Breast epithelium (tissue), 4 donors: ENCODE measurements at regions not wholly inside any gene's neighbourhood (a gene's known extent, or its start where the extent isn't known, plus 50 kb on each side); places are given as distances from the start of the nearest gene placed in this dataset.

Experiments used
- DNase-seq, 2 donors: peaks; one replicate each; pipeline ENCODE4 v3.0.0-alpha.2; 2019; ENCODE audit warnings: low spot score in 2 of 2
- H3K27ac ChIP-seq, 2 donors: fragments of 200-600 bp; sonication (generic) in 1 of 2; one replicate each; pipeline ENCODE4 v1.5.1; 2016 to 2019; ENCODE audit warnings: mild to moderate bottlenecking in 1 of 2
- H3K27me3 ChIP-seq, 2 donors: fragments of 200-600 bp; sonication (generic) in 1 of 2; one replicate each; pipeline versions ENCODE4 v1.5.1 to v1.6.0; 2017 to 2019; ENCODE audit warnings: control low read depth in 1 of 2, mild to moderate bottlenecking in 1 of 2
- H3K36me3 ChIP-seq: fragments of 200-600 bp; one replicate; pipeline ENCODE4 v1.5.1; 2019
- H3K4me1 ChIP-seq, 2 donors: fragments of 200-600 bp; sonication (generic); one replicate each; pipeline ENCODE4 v1.5.1; 2016 to 2019; ENCODE audit warnings: control low read depth in 1 of 2
- H3K4me3 ChIP-seq, 3 donors: fragments of 200-600 bp; sonication (generic); 1 replicate in 2 of 3; 2 replicates in 1 of 3; pipeline ENCODE4 v1.5.1; 2016 to 2019; ENCODE audit warnings: mild to moderate bottlenecking in 3 of 3, moderate library complexity in 2 of 3
- H3K9me3 ChIP-seq, 2 donors: fragments of 200-600 bp; sonication (generic) in 1 of 2; one replicate each; pipeline ENCODE4 v1.5.1; 2016 to 2019; ENCODE audit warnings: control low read depth in 1 of 2
- CTCF ChIP-seq, 3 donors: fragments of 450-650 bp; IDR thresholded peaks; one replicate each; pipeline ENCODE4 v1.5.1; 2016 to 2017; ENCODE audit warnings: antibody characterized with exemption in 3 of 3, mild to moderate bottlenecking in 3 of 3, moderate library complexity in 3 of 3
- POLR2A ChIP-seq: fragments of 450-650 bp; IDR thresholded peaks from one replicate; pipeline ENCODE4 v1.6.1; 2016; ENCODE audit warnings: antibody characterized with exemption, mild to moderate bottlenecking, moderate library complexity
- POLR2AphosphoS5 ChIP-seq, 3 donors: sonication (generic); formaldehyde crosslinking; IDR thresholded peaks; one replicate each; pipeline ENCODE4 v1.6.1; 2017; ENCODE audit warnings: antibody characterized with exemption in 3 of 3
- intact Hi-C: fragments of 100-400 bp; cut with DNase I; formaldehyde crosslinking; loops from one replicate; pipeline ENCODE4 v1.15.1; 2023; ENCODE audit warnings: low total_unique reads

DNA sequence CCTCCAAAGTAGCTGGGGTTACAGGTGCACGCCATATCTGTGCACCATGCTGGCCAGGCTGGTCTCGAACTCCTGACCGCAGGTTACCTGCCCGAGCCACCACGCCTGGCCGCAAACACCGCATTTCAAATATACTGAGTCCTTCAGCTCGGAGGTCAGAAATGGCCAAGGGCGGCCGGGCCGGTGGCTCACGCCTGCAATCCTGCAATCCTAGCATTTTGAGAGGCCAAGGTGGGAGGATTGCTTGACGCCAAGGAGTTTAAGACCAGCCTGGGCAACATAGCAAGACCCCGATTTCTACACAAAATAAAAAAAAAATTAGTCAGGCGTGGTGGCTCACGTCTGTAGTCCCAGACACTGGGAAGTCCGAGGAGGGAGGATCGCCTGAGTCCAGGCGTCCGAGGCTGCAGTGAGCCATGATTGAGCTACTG is 71.9 kb upstream of the PPP2R3B start:
- intact Hi-C loops = no loop called here
- Histone ChIP-seq H3K27ac (no peak overlapping the region), H3K9me3 (peaks cover 0 to 6% of the 10 kb centered on the region in 2 donors), H3K4me1 (no peaks in the 10 kb centered on the region), H3K36me3 (no peaks in the 10 kb centered on the region), H3K4me3 (no peak overlapping the region), H3K27me3 (peaks cover 0 to 9% of the 10 kb centered on the region in 2 donors)
- no peak for DNase-seq
- no peak for TF ChIP-seq POLR2A
- TF ChIP-seq POLR2AphosphoS5 (IDR thresholded peaks at IDR 0.05) = no peak
- TF ChIP-seq CTCF (IDR thresholded peaks at IDR 0.05) = no peak

GRCh38 chrX:459611-460010 is 72.9 kb upstream of the PPP2R3B start:
- Histone ChIP-seq H3K9me3 (peaks cover 0 to 2% of the 10 kb centered on the region in 2 donors), H3K4me1 (no peaks in the 10 kb centered on the region), H3K27me3 (peaks cover 0 to 9% of the 10 kb centered on the region in 2 donors), H3K4me3 (no peak overlapping the region), H3K36me3 (no peaks in the 10 kb centered on the region), H3K27ac (no peak overlapping the region)
- TF ChIP-seq POLR2A = no peak
- TF ChIP-seq CTCF (IDR thresholded peaks at IDR 0.05) = no peak
- TF ChIP-seq POLR2AphosphoS5 (IDR thresholded peaks at IDR 0.05) = no peak
- DNase-seq = no peak
- intact Hi-C loops = no loop called here

- H3K4me3 ChIP-seq = no peak overlapping the region
- intact Hi-C loops = no loop called here
- DNase-seq = no peak
- H3K27ac ChIP-seq = no peak overlapping the region
- H3K27me3 ChIP-seq = peaks cover 0 to 9% of the 10 kb centered on the region in 2 donors
- TF ChIP-seq POLR2A (no peak), POLR2AphosphoS5 (IDR thresholded peaks at IDR 0.05) (no peak), CTCF (IDR thresholded peaks at IDR 0.05) (no peak)
- no peaks in the 10 kb centered on the region for H3K4me1 ChIP-seq
- no peaks in the 10 kb centered on the region for H3K9me3 ChIP-seq
- H3K36me3 ChIP-seq = no peaks in the 10 kb centered on the region
These were observed 73.4 kb upstream of the PPP2R3B start for GRCh38 chrX:460116-460515.

GRCh38 chrX:460823-461640 is 74.3 kb upstream of the PPP2R3B start:
- Histone ChIP-seq H3K36me3 (no peaks in the 10 kb centered on the region), H3K9me3 (no peaks in the 10 kb centered on the region), H3K27me3 (peaks cover 0 to 9% of the 10 kb centered on the region in 2 donors), H3K4me1 (no peaks in the 10 kb centered on the region), H3K27ac (no peak overlapping the region), H3K4me3 (no peak overlapping the region)
- no peak for TF ChIP-seq POLR2AphosphoS5 (IDR thresholded peaks at IDR 0.05)
- intact Hi-C loops = no loop called here
- no peak for DNase-seq

GRCh38 chrX:462853-463252 is 76.1 kb upstream of the PPP2R3B start:
- no peaks in the 10 kb centered on the region for H3K9me3 ChIP-seq
- no peaks in the 10 kb centered on the region for H3K4me1 ChIP-seq
- TF ChIP-seq POLR2AphosphoS5 (IDR thresholded peaks at IDR 0.05) (no peak), CTCF (IDR thresholded peaks at IDR 0.05) (no peak), POLR2A (no peak)
- no peak overlapping the region for H3K27ac ChIP-seq
- H3K27me3 ChIP-seq = peaks cover 0 to 12% of the 10 kb centered on the region in 2 donors
- intact Hi-C loops = no loop called here
- H3K36me3 ChIP-seq = no peaks in the 10 kb centered on the region
- H3K4me3 ChIP-seq = no peak overlapping the region
- no peak for DNase-seq
